ENCODE measurements at regions not wholly inside any gene's neighbourhood (a gene's known extent, or its start where the extent isn't known, plus 50 kb on each side); places are given as distances from the start of the nearest gene placed in this dataset.

- no peaks in the 10 kb centered on the region for H3K36me3 ChIP-seq (ENCODE audit: control insufficient read depth, insufficient read depth, low read length)
- POLR2A ChIA-PET = no interaction called here
- no peak for TF ChIP-seq CTCF (IDR thresholded peaks at IDR 0.05; ENCODE audit: insufficient read depth, low read depth, low read length)
- no peak overlapping the region for H3K4me3 ChIP-seq (ENCODE audit: low read depth, low read length)
- DNase-seq (ENCODE audit: low read depth) = no peak
- H3K27me3 ChIP-seq (ENCODE audit: control insufficient read depth, insufficient read depth, low read length) = no peaks in the 10 kb centered on the region
- CTCF ChIA-PET = interaction anchor here (0.6 kb wide), 1 partner anchor 48 kb away, joined by 3 read pairs; no protein-coding TSS in a partner anchor
Observed at GRCh38 chr14:71262441-71262840, 355.2 kb downstream of the PCNX1 start.

GRCh38 chr14:71264260-71264659, 357.0 kb downstream of the PCNX1 start:
- ChIA-PET POLR2A (no interaction called here), CTCF (no interaction called here)
- Histone ChIP-seq H3K27me3 (ENCODE audit: control insufficient read depth, insufficient read depth, low read length) (no peaks in the 10 kb centered on the region), H3K36me3 (ENCODE audit: control insufficient read depth, insufficient read depth, low read length) (no peaks in the 10 kb centered on the region), H3K4me3 (ENCODE audit: low read depth, low read length) (no peak overlapping the region)
- no peak for TF ChIP-seq CTCF (IDR thresholded peaks at IDR 0.05; ENCODE audit: insufficient read depth, low read depth, low read length)
- no peak for DNase-seq (ENCODE audit: low read depth)

- H3K4me3 ChIP-seq (ENCODE audit: low read depth, low read length) = no peak overlapping the region
- no peaks in the 10 kb centered on the region for H3K27me3 ChIP-seq (ENCODE audit: control insufficient read depth, insufficient read depth, low read length)
- H3K36me3 ChIP-seq (ENCODE audit: control insufficient read depth, insufficient read depth, low read length) = no peaks in the 10 kb centered on the region
- DNase-seq (ENCODE audit: low read depth) = no peak
- no peak for TF ChIP-seq CTCF (IDR thresholded peaks at IDR 0.05; ENCODE audit: insufficient read depth, low read depth, low read length)
- POLR2A ChIA-PET = no interaction called here
- CTCF ChIA-PET = no interaction called here
Observed at GRCh38 chr14:71267007-71267513, 359.8 kb downstream of the PCNX1 start.

- Histone ChIP-seq H3K4me3 (ENCODE audit: low read depth, low read length) (no peak overlapping the region), H3K36me3 (ENCODE audit: control insufficient read depth, insufficient read depth, low read length) (no peaks in the 10 kb centered on the region), H3K27me3 (ENCODE audit: control insufficient read depth, insufficient read depth, low read length) (no peaks in the 10 kb centered on the region)
- TF ChIP-seq CTCF (IDR thresholded peaks at IDR 0.05; ENCODE audit: insufficient read depth, low read depth, low read length) = no peak
- ChIA-PET POLR2A (no interaction called here), CTCF (no interaction called here)
- DNase-seq (ENCODE audit: low read depth) = no peak
Observed at GRCh38 chr14:71267691-71268090, 360.4 kb downstream of the PCNX1 start.

- TF ChIP-seq CTCF (IDR thresholded peaks at IDR 0.05; ENCODE audit: insufficient read depth, low read depth, low read length) = no peak
- Histone ChIP-seq H3K36me3 (ENCODE audit: control insufficient read depth, insufficient read depth, low read length) (no peaks in the 10 kb centered on the region), H3K4me3 (ENCODE audit: low read depth, low read length) (no peak overlapping the region), H3K27me3 (ENCODE audit: control insufficient read depth, insufficient read depth, low read length) (no peaks in the 10 kb centered on the region)
- CTCF ChIA-PET = interaction anchor here (1.1 kb wide), 1 partner anchor 10 kb away, joined by 3 read pairs; no protein-coding TSS in a partner anchor
- POLR2A ChIA-PET = interaction anchor here (0.8 kb wide), 1 partner anchor 73 kb away, joined by 3 read pairs; no protein-coding TSS in a partner anchor
- DNase-seq (ENCODE audit: low read depth) = no peak
Observed at GRCh38 chr14:71270111-71270510, 362.9 kb downstream of the PCNX1 start.

All from BJ (cell line).